ENCODE measurements at regions not wholly inside any gene's neighbourhood (a gene's known extent, or its start where the extent isn't known, plus 50 kb on each side); places are given as distances from the start of the nearest gene placed in this dataset.

- WGBS, 2 experiments (ENCODE audit: insufficient coverage in 2 of 2): 83 to 100% methylated on average over 1 to 3 of the region's 3 CpGs
- H3K27ac ChIP-seq (ENCODE audit: low read depth, low read length, severe bottlenecking): peak overlapping the region; percentile 58
- no peaks in the 10 kb centered on the region for H3K36me3 ChIP-seq (ENCODE audit: control insufficient read depth, insufficient read depth, low read length)
- peaks cover 23% of the 10 kb centered on the region for H3K4me1 ChIP-seq (ENCODE audit: control insufficient read depth, insufficient read depth, low read length, poor library complexity, severe bottlenecking)
- H3K9me3 ChIP-seq (ENCODE audit: control insufficient read depth, low read length): no peaks in the 10 kb centered on the region
- H3K4me3 ChIP-seq (ENCODE audit: extremely low read depth, insufficient read depth, low read length, poor library complexity, severe bottlenecking): no peak overlapping the region
These were observed 192.2 kb upstream of the LRFN2 start for GRCh38 chr6:40779409-40779808.

GRCh38 chr6:40778918-40779317 is 191.8 kb upstream of the LRFN2 start:
- Histone ChIP-seq H3K36me3 (ENCODE audit: control insufficient read depth, insufficient read depth, low read length) (no peaks in the 10 kb centered on the region), H3K4me3 (ENCODE audit: extremely low read depth, insufficient read depth, low read length, poor library complexity, severe bottlenecking) (no peak overlapping the region), H3K27ac (ENCODE audit: low read depth, low read length, severe bottlenecking) (peak overlapping the region; percentile 58), H3K9me3 (ENCODE audit: control insufficient read depth, low read length) (no peaks in the 10 kb centered on the region), H3K4me1 (ENCODE audit: control insufficient read depth, insufficient read depth, low read length, poor library complexity, severe bottlenecking) (peaks cover 23% of the 10 kb centered on the region)
- WGBS, 2 experiments (ENCODE audit: insufficient coverage in 2 of 2): 100% methylated on average over 1 of the region's 1 CpG

GRCh38 chr6:40778196-40778595 is 191.0 kb upstream of the LRFN2 start:
- WGBS, 2 experiments (ENCODE audit: insufficient coverage in 2 of 2): 81 to 88% methylated on average over 2 to 3 of the region's 3 CpGs
- Histone ChIP-seq H3K27ac (ENCODE audit: low read depth, low read length, severe bottlenecking) (peak overlapping the region; percentile 6), H3K36me3 (ENCODE audit: control insufficient read depth, insufficient read depth, low read length) (no peaks in the 10 kb centered on the region), H3K4me1 (ENCODE audit: control insufficient read depth, insufficient read depth, low read length, poor library complexity, severe bottlenecking) (peaks cover 23% of the 10 kb centered on the region), H3K4me3 (ENCODE audit: extremely low read depth, insufficient read depth, low read length, poor library complexity, severe bottlenecking) (no peak overlapping the region), H3K9me3 (ENCODE audit: control insufficient read depth, low read length) (no peaks in the 10 kb centered on the region)

GRCh38 chr6:40774932-40775331 is 187.8 kb upstream of the LRFN2 start:
- H3K4me1 ChIP-seq (ENCODE audit: control insufficient read depth, insufficient read depth, low read length, poor library complexity, severe bottlenecking): peaks cover 19% of the 10 kb centered on the region
- H3K27ac ChIP-seq (ENCODE audit: low read depth, low read length, severe bottlenecking): no peak overlapping the region
- no peaks in the 10 kb centered on the region for H3K36me3 ChIP-seq (ENCODE audit: control insufficient read depth, insufficient read depth, low read length)
- 100% methylated on average over 1 of the region's 1 CpG; no CpG with 5 or more reads in 1 of the 2 experiments for whole genome bisulfite sequencing, 2 experiments (ENCODE audit: insufficient coverage in 2 of 2)
- H3K4me3 ChIP-seq (ENCODE audit: extremely low read depth, insufficient read depth, low read length, poor library complexity, severe bottlenecking): no peak overlapping the region
- no peaks in the 10 kb centered on the region for H3K9me3 ChIP-seq (ENCODE audit: control insufficient read depth, low read length)

- Histone ChIP-seq H3K27ac (ENCODE audit: low read depth, low read length, severe bottlenecking) (no peak overlapping the region), H3K36me3 (ENCODE audit: control insufficient read depth, insufficient read depth, low read length) (no peaks in the 10 kb centered on the region), H3K4me3 (ENCODE audit: extremely low read depth, insufficient read depth, low read length, poor library complexity, severe bottlenecking) (no peak overlapping the region), H3K4me1 (ENCODE audit: control insufficient read depth, insufficient read depth, low read length, poor library complexity, severe bottlenecking) (no peaks in the 10 kb centered on the region), H3K9me3 (ENCODE audit: control insufficient read depth, low read length) (no peaks in the 10 kb centered on the region)
These were observed 183.6 kb upstream of the LRFN2 start for GRCh38 chr6:40770794-40771193.

GRCh38 chr6:40764726-40765125 is 177.6 kb upstream of the LRFN2 start:
- Histone ChIP-seq H3K9me3 (ENCODE audit: control insufficient read depth, low read length) (no peaks in the 10 kb centered on the region), H3K4me3 (ENCODE audit: extremely low read depth, insufficient read depth, low read length, poor library complexity, severe bottlenecking) (no peak overlapping the region), H3K36me3 (ENCODE audit: control insufficient read depth, insufficient read depth, low read length) (no peaks in the 10 kb centered on the region), H3K4me1 (ENCODE audit: control insufficient read depth, insufficient read depth, low read length, poor library complexity, severe bottlenecking) (no peaks in the 10 kb centered on the region), H3K27ac (ENCODE audit: low read depth, low read length, severe bottlenecking) (no peak overlapping the region)
- 88 to 100% methylated on average over 1 of the region's 1 CpG for WGBS, 2 experiments (ENCODE audit: insufficient coverage in 2 of 2)

- H3K36me3 ChIP-seq (ENCODE audit: control insufficient read depth, insufficient read depth, low read length): no peaks in the 10 kb centered on the region
- no peak overlapping the region for H3K4me3 ChIP-seq (ENCODE audit: extremely low read depth, insufficient read depth, low read length, poor library complexity, severe bottlenecking)
- WGBS, 2 experiments (ENCODE audit: insufficient coverage in 2 of 2): 89 to 95% methylated on average over 3 to 4 of the region's 5 CpGs
- no peaks in the 10 kb centered on the region for H3K9me3 ChIP-seq (ENCODE audit: control insufficient read depth, low read length)
- H3K27ac ChIP-seq (ENCODE audit: low read depth, low read length, severe bottlenecking): no peak overlapping the region
- no peaks in the 10 kb centered on the region for H3K4me1 ChIP-seq (ENCODE audit: control insufficient read depth, insufficient read depth, low read length, poor library complexity, severe bottlenecking)
These were observed 175.8 kb upstream of the LRFN2 start for GRCh38 chr6:40762981-40763380.

GRCh38 chr6:40760887-40761286 is 173.7 kb upstream of the LRFN2 start:
- Histone ChIP-seq H3K4me1 (ENCODE audit: control insufficient read depth, insufficient read depth, low read length, poor library complexity, severe bottlenecking) (peaks cover 4% of the 10 kb centered on the region), H3K27ac (ENCODE audit: low read depth, low read length, severe bottlenecking) (no peak overlapping the region), H3K36me3 (ENCODE audit: control insufficient read depth, insufficient read depth, low read length) (no peaks in the 10 kb centered on the region), H3K4me3 (ENCODE audit: extremely low read depth, insufficient read depth, low read length, poor library complexity, severe bottlenecking) (no peak overlapping the region), H3K9me3 (ENCODE audit: control insufficient read depth, low read length) (no peaks in the 10 kb centered on the region)
- 96 to 100% methylated on average over 3 of the region's 3 CpGs for WGBS, 2 experiments (ENCODE audit: insufficient coverage in 2 of 2)

GRCh38 chr6:40759838-40760237 is 172.7 kb upstream of the LRFN2 start:
- no peak overlapping the region for H3K27ac ChIP-seq (ENCODE audit: low read depth, low read length, severe bottlenecking)
- 95 to 97% methylated on average over 4 to 5 of the region's 5 CpGs for WGBS, 2 experiments (ENCODE audit: insufficient coverage in 2 of 2)

GRCh38 chr6:40759264-40759663 is 172.1 kb upstream of the LRFN2 start:
- H3K4me3 ChIP-seq (ENCODE audit: extremely low read depth, insufficient read depth, low read length, poor library complexity, severe bottlenecking): no peak overlapping the region
- no peaks in the 10 kb centered on the region for H3K9me3 ChIP-seq (ENCODE audit: control insufficient read depth, low read length)
- WGBS, 2 experiments (ENCODE audit: insufficient coverage in 2 of 2): 83 to 85% methylated on average over 1 to 2 of the region's 3 CpGs
- H3K36me3 ChIP-seq (ENCODE audit: control insufficient read depth, insufficient read depth, low read length): no peaks in the 10 kb centered on the region
- no peak overlapping the region for H3K27ac ChIP-seq (ENCODE audit: low read depth, low read length, severe bottlenecking)
- peaks cover 17% of the 10 kb centered on the region for H3K4me1 ChIP-seq (ENCODE audit: control insufficient read depth, insufficient read depth, low read length, poor library complexity, severe bottlenecking)

More at GRCh38 chr6:40759838-40760237, 172.7 kb upstream of the LRFN2 start:
- H3K36me3 ChIP-seq (ENCODE audit: control insufficient read depth, insufficient read depth, low read length): no peaks in the 10 kb centered on the region
- H3K9me3 ChIP-seq (ENCODE audit: control insufficient read depth, low read length): no peaks in the 10 kb centered on the region
- no peak overlapping the region for H3K4me3 ChIP-seq (ENCODE audit: extremely low read depth, insufficient read depth, low read length, poor library complexity, severe bottlenecking)
- H3K4me1 ChIP-seq (ENCODE audit: control insufficient read depth, insufficient read depth, low read length, poor library complexity, severe bottlenecking): peaks cover 14% of the 10 kb centered on the region

- Histone ChIP-seq H3K27ac (ENCODE audit: low read depth, low read length, severe bottlenecking) (peak overlapping the region; percentile 74), H3K36me3 (ENCODE audit: control insufficient read depth, insufficient read depth, low read length) (no peaks in the 10 kb centered on the region), H3K4me3 (ENCODE audit: extremely low read depth, insufficient read depth, low read length, poor library complexity, severe bottlenecking) (no peak overlapping the region), H3K9me3 (ENCODE audit: control insufficient read depth, low read length) (no peaks in the 10 kb centered on the region), H3K4me1 (ENCODE audit: control insufficient read depth, insufficient read depth, low read length, poor library complexity, severe bottlenecking) (peaks cover 17% of the 10 kb centered on the region)
- WGBS, 2 experiments (ENCODE audit: insufficient coverage in 2 of 2): 69 to 81% methylated on average over 4 to 7 of the region's 8 CpGs
These were observed 168.7 kb upstream of the LRFN2 start for GRCh38 chr6:40755749-40756452.

All from mesodermal cell (in vitro differentiated cells).